ENCODE measurements at regions not wholly inside any gene's neighbourhood (a gene's known extent, or its start where the extent isn't known, plus 50 kb on each side); places are given as distances from the start of the nearest gene placed in this dataset.

- Histone ChIP-seq H3K4me1 (peaks cover 15% of the 10 kb centered on the region), H3K36me3 (no peaks in the 10 kb centered on the region), H3K9me3 (replicated peaks) (no peaks in the 10 kb centered on the region), H3K27ac (replicated peaks) (no peak overlapping the region), H3K27me3 (ENCODE audit: low read depth) (peaks cover 13% of the 10 kb centered on the region), H3K4me3 (no peak overlapping the region)
- DNase-seq: no peak
- TF ChIP-seq CTCF (IDR thresholded peaks at IDR 0.05; ENCODE audit: borderline replicate concordance): no peak
- intact Hi-C loops (cut with micrococcal nuclease): no loop called here
Measured at GRCh38 chr12:65592416-65592815, 231.9 kb upstream of the HMGA2 start.

- Histone ChIP-seq H3K9me3 (replicated peaks) (no peaks in the 10 kb centered on the region), H3K27me3 (ENCODE audit: low read depth) (peaks cover 13% of the 10 kb centered on the region), H3K27ac (replicated peaks) (no peak overlapping the region), H3K36me3 (no peaks in the 10 kb centered on the region), H3K4me3 (no peak overlapping the region), H3K4me1 (peaks cover 15% of the 10 kb centered on the region)
- intact Hi-C loops (cut with micrococcal nuclease): no loop called here
- no peak for TF ChIP-seq CTCF (IDR thresholded peaks at IDR 0.05; ENCODE audit: borderline replicate concordance)
- no peak for DNase-seq
Measured at GRCh38 chr12:65593239-65593701, 231.0 kb upstream of the HMGA2 start.

- Histone ChIP-seq H3K27me3 (ENCODE audit: low read depth) (peaks cover 23% of the 10 kb centered on the region), H3K36me3 (no peaks in the 10 kb centered on the region), H3K4me1 (peaks cover 15% of the 10 kb centered on the region), H3K27ac (replicated peaks) (no peak overlapping the region), H3K9me3 (replicated peaks) (no peaks in the 10 kb centered on the region), H3K4me3 (no peak overlapping the region)
- intact Hi-C loops (cut with micrococcal nuclease): no loop called here
- no peak for TF ChIP-seq CTCF (IDR thresholded peaks at IDR 0.05; ENCODE audit: borderline replicate concordance)
- DNase-seq: no peak
Measured at GRCh38 chr12:65594409-65594808, 229.9 kb upstream of the HMGA2 start.

GRCh38 chr12:65595016-65595560 lies 229.2 kb upstream of the HMGA2 start:
- H3K4me3 ChIP-seq: no peak overlapping the region
- no peak for TF ChIP-seq CTCF (IDR thresholded peaks at IDR 0.05; ENCODE audit: borderline replicate concordance)
- intact Hi-C loops (cut with micrococcal nuclease): no loop called here

DNA sequence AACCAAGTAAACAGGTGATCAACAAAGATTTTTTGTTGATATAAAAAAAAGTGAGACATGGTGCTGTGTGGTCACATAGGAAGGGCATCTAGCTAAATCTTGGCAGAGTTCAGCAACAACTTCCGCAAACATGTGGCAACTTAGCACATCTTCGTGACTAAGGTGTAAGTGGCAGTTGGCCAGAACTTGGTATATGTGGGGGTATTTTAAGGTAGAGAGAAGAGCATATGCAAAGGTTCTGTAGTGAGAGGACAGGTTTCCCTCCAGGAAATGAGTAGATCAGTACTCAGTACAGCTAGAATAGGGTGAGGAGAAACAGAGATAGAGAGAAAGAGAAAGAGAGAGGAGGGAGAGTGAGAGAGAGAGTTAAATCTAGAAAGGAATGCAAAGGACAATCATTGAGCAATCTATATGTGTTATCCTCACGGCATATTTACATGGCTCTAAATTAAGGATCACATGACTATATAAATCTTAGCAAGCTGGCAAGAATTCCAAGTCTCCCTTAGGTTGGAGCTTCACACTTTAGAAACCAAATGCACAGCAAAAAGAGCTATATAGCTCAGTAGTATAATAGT lies 227.7 kb upstream of the HMGA2 start:
- no peak for TF ChIP-seq CTCF (IDR thresholded peaks at IDR 0.05; ENCODE audit: borderline replicate concordance)
- Histone ChIP-seq H3K27ac (replicated peaks) (no peak overlapping the region), H3K4me1 (peaks cover 15% of the 10 kb centered on the region), H3K9me3 (replicated peaks) (no peaks in the 10 kb centered on the region), H3K27me3 (ENCODE audit: low read depth) (peaks cover 45% of the 10 kb centered on the region), H3K36me3 (no peaks in the 10 kb centered on the region), H3K4me3 (no peak overlapping the region)
- DNase-seq: no peak
- intact Hi-C loops (cut with micrococcal nuclease): no loop called here

More at GRCh38 chr12:65595016-65595560, 229.2 kb upstream of the HMGA2 start:
- no peaks in the 10 kb centered on the region for H3K9me3 ChIP-seq (replicated peaks)
- H3K27me3 ChIP-seq (ENCODE audit: low read depth): peaks cover 29% of the 10 kb centered on the region
- H3K4me1 ChIP-seq: peaks cover 15% of the 10 kb centered on the region
- DNase-seq: no peak
- H3K27ac ChIP-seq (replicated peaks): no peak overlapping the region
- H3K36me3 ChIP-seq: no peaks in the 10 kb centered on the region

Measured in left ventricle myocardium inferior (tissue), 1 donor.